ENCODE measurements at regions not wholly inside any gene's neighbourhood (a gene's known extent, or its start where the extent isn't known, plus 50 kb on each side); places are given as distances from the start of the nearest gene placed in this dataset.

DNA sequence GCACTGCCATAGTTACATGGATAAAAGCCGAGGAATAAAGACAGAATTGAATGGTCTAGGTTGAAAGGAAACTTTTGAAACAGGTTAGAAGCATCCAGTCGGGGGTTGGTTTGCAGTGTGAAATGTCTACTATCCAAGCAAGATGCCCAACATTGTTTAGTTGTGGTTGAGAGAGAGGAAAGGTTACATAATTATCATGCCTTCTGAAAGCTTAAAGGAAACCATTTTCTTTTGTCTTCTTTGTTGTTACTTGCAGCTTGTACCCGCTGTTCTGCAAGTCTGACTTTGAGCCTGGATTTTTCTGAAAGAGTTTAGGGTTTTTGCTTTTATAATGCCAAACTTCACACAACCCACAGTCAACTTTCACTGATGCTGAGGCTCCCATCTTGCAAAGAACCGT, 167.9 kb downstream of the AXIN2 start:
- Histone ChIP-seq H3K4me3 (no peak overlapping the region), H3K27ac (no peak overlapping the region)
- no peak for TF ChIP-seq CTCF (IDR thresholded peaks at IDR 0.05)
- no peak for DNase-seq (ENCODE audit: low spot score)

GRCh38 chr17:65389949-65390348, 171.5 kb downstream of the AXIN2 start:
- DNase-seq (ENCODE audit: low spot score), result no peak
- H3K27ac ChIP-seq, result no peak overlapping the region
- no peak overlapping the region for H3K4me3 ChIP-seq
- no peak for TF ChIP-seq CTCF (IDR thresholded peaks at IDR 0.05)

DNA sequence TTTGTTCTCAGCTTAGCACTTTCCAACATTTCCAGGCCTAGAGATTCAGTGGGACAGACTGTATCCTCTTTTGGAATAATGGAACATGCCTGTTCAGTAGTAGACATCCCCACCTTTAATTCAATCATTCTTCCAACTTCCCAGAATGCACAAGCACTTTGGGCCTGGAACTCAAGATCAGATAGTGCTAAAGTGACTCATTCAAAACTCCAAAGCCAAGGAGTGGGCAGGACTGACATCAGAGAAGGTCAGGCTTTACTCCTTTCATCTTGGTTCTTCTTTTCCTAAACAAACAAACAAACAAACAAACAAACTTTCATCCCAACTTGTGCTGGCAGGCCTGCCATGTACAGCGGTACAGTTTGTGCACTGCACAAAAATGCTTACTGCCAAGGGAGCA, 172.0 kb downstream of the AXIN2 start:
- TF ChIP-seq CTCF (IDR thresholded peaks at IDR 0.05), result no peak
- no peak overlapping the region for H3K27ac ChIP-seq
- no peak for DNase-seq (ENCODE audit: low spot score)

DNA sequence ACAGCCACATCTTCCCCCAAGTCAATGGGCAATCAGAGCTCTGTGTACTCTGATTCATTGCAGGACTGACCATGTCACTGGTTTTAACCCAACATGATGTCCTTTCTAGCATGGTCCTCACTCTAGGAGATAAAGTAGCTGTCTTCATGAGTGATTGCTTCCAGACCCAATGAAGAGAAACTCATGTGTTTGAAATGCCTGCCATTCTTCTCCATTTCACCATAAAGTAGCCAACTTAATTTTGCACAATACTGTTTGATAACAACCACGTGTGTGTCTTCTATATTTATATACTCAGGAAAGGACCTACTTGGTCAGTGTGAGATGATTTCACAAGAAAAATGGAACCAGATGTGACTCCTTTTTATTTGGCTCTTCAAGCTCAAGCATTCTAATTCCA, 172.5 kb downstream of the AXIN2 start:
- TF ChIP-seq CTCF (IDR thresholded peaks at IDR 0.05), result no peak
- H3K4me3 ChIP-seq, result no peak overlapping the region
- no peak for DNase-seq (ENCODE audit: low spot score)
- H3K27ac ChIP-seq, result no peak overlapping the region

More for the DNA sequence above, 172.0 kb downstream of the AXIN2 start:
- H3K4me3 ChIP-seq, result no peak overlapping the region

GRCh38 chr17:65387322-65387721, 174.1 kb downstream of the AXIN2 start:
- Histone ChIP-seq H3K27ac (no peak overlapping the region), H3K4me3 (no peak overlapping the region)
- TF ChIP-seq CTCF (IDR thresholded peaks at IDR 0.05), result no peak
- DNase-seq (ENCODE audit: low spot score), result no peak

GRCh38 chr17:65385726-65386125, 175.7 kb downstream of the AXIN2 start:
- H3K27ac ChIP-seq, result no peak overlapping the region
- TF ChIP-seq CTCF (IDR thresholded peaks at IDR 0.05), result no peak
- no peak for DNase-seq (ENCODE audit: low spot score)
- H3K4me3 ChIP-seq, result no peak overlapping the region

GRCh38 chr17:65385071-65385470, 176.4 kb downstream of the AXIN2 start:
- no peak for DNase-seq (ENCODE audit: low spot score)

More at GRCh38 chr17:65385071-65385470, 176.4 kb downstream of the AXIN2 start:
- H3K27ac ChIP-seq, result no peak overlapping the region
- no peak overlapping the region for H3K4me3 ChIP-seq
- no peak for TF ChIP-seq CTCF (IDR thresholded peaks at IDR 0.05)
